Neural progenitor cell (in vitro differentiated cells): ENCODE measurements at regions not wholly inside any gene's neighbourhood (a gene's known extent, or its start where the extent isn't known, plus 50 kb on each side); places are given as distances from the start of the nearest gene placed in this dataset.

Experiments used
- EZH2 ChIP-seq: fragments of 200-600 bp; sonication (generic); IDR thresholded peaks from 2 replicates; pipeline ENCODE4 v1.6.1; 2017; ENCODE audit warnings: antibody characterized with exemption, mild to moderate bottlenecking, moderate library complexity
- EZH2phosphoT487 ChIP-seq: fragments of 200-600 bp; sonication (generic); IDR thresholded peaks from 2 replicates; pipeline ENCODE4 v1.6.1; 2017; ENCODE audit warnings: antibody characterized with exemption
- TF ChIP-seq, protein P1 (sequence below): fragments of 200-600 bp; sonication (generic); IDR thresholded peaks from 2 replicates; pipeline ENCODE4 v1.5.1; 2017; ENCODE audit warnings: antibody characterized with exemption, mild to moderate bottlenecking

- TF ChIP-seq, protein P1, sequence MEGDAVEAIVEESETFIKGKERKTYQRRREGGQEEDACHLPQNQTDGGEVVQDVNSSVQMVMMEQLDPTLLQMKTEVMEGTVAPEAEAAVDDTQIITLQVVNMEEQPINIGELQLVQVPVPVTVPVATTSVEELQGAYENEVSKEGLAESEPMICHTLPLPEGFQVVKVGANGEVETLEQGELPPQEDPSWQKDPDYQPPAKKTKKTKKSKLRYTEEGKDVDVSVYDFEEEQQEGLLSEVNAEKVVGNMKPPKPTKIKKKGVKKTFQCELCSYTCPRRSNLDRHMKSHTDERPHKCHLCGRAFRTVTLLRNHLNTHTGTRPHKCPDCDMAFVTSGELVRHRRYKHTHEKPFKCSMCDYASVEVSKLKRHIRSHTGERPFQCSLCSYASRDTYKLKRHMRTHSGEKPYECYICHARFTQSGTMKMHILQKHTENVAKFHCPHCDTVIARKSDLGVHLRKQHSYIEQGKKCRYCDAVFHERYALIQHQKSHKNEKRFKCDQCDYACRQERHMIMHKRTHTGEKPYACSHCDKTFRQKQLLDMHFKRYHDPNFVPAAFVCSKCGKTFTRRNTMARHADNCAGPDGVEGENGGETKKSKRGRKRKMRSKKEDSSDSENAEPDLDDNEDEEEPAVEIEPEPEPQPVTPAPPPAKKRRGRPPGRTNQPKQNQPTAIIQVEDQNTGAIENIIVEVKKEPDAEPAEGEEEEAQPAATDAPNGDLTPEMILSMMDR, result no peak
- TF ChIP-seq EZH2 (no peak), EZH2phosphoT487 (no peak)
Observed at GRCh38 chr22:49192180-49192856, 635.4 kb downstream of the BRD1 start.
